ENCODE measurements at regions not wholly inside any gene's neighbourhood (a gene's known extent, or its start where the extent isn't known, plus 50 kb on each side); places are given as distances from the start of the nearest gene placed in this dataset.

DNA sequence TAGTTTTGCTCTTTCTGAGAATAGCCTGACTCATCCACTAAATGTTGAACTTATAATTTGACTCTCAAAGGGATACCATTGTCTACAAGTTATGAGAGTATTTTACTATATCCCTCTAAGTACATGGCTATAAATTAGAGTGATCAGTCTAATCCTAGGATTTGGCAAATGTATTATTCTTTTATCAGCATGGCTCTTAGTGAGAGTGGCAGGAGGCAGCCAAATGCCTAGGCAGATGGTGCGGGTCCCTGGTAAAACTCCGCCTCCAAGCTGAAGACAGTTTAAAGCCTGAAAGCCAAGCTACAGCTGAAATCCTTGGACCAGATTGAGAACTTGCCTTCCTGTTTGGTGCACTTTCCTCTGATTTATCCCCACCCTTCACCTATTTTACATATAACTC is 631.8 kb downstream of the SQOR start:
- DNase-seq = no peak

DNA sequence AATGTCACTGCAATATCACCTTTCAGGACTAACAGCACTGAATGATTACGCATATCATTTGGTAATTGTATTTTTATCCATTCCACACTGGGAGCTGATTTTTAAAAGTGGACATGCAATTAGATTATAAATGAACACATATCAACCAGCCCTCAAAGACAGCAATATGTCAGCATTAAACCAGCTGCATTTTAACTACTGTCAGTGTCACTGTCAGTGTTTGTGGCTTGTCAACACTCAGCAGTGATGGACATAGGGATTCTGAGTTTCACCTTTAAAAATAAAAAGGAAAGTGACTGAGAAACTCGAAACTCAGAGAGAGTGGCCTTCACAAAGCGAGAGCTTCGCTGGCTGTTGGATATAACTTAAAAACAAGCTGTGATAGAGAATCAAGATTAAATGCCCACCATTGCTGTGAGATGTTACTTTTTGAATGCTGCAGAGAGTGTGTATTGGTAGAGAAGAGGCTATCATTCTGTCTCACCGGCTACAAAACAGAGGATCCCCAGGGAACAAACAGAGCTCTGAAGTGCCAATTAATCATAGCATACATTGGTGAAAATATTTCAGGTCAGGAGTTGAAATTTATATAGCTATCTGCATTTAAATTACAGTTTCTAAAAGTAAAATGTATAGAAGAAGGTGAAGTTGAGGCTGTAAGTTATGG is 635.8 kb downstream of the SQOR start:
- no peak for DNase-seq

DNA sequence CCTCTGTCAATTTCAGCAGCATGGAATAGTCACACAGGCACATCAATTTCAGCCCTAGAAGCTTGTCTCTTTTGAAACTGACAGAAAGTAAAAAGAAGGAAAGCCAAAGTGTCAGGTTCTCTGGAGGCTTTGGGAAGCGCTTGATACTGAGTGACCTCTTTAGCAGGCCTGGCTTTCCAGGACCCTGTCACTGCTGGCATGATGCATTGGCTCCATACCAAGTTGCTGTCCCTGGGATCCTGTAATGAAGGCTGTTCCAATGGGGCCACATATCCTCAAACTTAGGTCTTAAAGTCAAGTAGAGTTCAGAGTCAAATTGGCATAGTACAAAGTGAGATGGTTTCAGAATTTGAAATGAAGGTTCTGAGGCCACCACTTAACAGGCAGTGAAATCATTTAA is 640.9 kb downstream of the SQOR start:
- DNase-seq = no peak

DNA sequence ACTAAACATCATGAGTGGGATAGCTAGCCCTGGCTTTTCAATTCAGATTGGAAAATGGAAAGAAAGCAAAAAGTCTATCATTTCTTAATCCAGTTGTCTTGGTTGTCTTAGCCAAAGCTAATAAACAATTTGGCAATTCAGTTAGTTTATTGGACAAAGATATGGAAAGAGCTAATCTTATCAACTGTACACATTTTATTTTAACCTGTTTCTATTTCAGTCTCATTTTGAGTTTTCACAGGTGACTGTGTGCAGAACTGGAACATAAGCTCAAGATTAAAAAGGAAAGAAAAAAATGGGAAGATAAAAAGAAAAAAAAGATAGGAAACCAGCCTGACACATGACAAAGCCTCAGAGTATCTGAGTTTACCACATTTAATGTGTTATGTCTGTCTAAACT is 642.6 kb downstream of the SQOR start:
- DNase-seq = no peak

DNA sequence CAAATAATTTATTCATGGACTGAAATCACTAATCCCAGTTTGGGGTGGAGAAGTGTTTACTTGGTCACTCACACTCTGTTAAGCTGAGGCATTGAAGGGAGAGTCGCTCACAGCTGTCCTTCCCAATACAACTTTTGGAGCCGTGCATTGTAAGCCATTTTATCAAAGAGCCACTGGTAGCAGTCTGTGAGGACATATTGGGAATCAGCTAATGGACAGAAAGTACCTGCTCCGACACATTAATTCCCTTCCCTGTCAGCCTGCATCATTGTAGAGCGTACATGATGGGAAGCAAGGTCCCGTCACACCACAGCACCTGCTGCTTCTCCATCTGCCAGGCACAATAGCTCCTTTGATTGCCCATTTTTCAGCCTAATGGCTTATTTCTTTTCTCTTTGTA is 643.2 kb downstream of the SQOR start:
- DNase-seq = no peak

DNA sequence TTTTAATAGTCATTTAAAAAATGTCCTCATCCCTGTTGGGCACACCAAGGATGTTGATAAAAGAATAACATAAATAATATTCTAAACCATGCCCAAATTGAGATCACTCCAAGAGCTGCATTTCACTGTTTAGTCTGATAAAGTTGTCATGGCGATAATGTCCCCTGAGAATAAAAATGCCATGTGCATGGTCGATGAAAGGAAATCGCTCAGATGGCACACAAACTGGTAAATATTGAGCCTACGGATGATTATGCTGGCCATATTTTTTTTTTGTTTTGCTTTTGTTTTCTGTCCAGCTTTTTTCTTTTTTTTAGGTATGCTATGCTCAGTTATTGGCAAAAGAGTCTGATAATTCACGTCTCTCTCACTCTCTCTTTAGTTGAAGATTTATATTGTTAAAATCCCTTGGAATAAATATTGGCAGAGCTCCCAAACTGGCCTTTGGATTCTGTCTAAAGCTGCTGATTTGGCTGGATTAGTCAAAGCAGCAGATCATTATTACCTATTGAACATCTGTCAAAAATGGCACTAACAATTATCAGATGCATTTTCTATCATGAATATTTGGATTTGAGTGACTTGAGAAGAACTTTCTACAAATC is 643.8 kb downstream of the SQOR start:
- DNase-seq = peak; percentile 28

DNA sequence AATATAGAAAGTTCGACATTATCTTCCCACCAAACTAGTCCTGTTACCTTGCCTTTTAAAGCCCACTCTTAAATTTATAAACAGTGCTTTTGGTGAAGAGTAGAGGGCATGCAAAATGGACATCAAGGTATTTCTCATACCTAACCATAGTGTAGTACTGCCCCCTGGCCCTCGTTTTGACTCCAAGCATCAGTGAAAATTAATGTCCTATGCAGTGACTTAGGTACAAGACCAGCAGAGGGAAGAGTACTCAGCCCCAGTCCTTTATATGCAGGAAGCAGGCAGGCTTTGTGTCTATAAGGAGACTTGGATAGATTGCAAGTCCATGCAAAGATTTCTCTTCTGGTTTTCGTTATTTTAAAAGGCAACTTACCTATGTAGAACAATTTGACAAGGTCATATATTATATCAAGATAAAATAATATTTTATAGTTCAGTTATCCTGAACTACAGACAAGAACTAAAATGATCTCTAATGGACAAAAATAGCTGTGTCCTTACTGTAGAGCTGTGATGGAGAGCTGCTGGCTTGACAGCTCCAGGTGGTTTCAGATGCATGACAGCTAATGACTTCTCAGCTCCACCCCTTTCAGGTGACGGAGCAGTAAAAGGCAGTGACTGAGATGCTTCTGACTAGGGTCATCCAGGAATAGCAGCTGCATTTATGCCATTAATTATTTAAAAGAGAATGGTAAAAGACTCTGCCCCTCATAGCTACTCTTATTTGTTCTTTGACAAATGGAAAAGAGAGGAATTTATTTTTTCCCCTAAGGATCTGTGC is 646.1 kb downstream of the SQOR start:
- peak; percentile 12 for DNase-seq

DNA sequence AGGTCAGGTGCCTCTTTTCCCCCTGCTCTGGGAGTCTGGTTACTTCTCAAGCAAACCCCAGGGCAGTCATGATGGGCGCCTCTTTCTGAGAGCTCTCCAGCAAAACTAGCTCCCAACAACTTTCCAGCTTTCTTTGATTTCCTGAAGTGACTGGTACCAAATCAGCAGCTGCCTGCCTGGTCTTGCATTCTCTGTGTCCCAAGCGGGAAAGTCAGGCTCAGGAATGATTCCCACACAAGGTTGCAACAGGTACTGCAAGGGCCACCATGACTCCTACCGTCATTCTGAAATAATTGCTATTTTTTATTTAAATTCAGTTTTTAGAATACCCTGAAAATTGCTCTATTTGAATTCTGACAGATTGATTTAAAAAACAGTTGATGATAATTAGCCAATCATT is 658.7 kb downstream of the SQOR start:
- no peak for DNase-seq

DNA sequence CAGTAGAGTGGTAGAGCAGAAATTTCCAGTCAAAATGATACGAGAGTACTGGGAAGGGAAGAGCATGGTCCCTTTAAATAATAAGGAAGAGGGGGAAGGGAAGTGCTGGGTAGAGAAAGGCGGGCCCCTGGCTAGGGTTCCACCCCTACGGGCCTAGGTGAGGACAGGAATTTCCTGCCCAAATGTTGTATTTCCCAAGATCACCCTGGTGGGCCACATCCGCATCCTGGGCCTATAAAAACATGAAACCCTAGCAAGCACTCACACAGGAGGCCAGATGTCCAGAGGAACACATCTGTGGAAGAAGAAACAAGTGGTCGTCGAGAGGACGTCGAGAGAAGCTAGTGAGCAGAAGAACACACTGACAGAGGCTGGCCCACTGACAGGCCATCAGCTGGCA is 661.2 kb downstream of the SQOR start:
- DNase-seq = no peak

DNA sequence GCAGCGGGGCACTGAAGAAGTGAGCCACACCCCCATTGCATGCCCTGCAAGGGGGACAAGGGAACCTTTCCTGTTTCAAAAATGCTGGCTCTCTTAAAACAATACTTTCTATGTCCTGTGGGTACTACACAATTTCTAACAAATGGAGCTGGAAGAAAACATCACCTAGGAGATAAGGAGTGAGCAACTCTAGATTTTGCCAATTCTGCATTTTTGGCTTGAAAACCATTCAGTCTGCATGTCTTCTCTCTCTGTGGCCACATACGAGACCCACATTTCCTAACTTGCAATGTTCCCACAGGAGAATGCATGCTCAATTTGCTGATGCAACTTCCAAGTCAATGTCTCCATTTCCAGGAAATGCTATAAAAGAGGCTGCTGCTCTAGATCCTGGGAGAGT is 662.0 kb downstream of the SQOR start:
- no peak for DNase-seq

DNA sequence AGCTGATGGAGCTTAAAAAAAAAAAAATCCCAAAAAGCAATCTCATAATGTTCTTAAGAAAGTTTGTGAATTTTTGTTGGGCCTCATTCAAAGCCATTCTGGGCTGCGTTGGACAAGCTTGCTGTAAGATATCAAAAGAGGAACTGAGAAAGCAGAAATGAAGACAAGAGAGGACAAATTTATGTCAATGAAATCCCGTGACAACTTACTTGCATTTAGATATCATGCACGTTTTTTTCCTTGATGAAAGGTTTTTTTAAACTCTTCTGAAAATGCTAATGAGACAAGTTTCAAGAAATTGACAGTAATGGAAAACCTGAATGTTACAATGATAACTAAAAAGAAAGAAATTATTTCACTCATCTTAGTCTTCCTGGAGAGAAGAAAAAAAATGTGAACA is 662.9 kb downstream of the SQOR start:
- no peak for DNase-seq

DNA sequence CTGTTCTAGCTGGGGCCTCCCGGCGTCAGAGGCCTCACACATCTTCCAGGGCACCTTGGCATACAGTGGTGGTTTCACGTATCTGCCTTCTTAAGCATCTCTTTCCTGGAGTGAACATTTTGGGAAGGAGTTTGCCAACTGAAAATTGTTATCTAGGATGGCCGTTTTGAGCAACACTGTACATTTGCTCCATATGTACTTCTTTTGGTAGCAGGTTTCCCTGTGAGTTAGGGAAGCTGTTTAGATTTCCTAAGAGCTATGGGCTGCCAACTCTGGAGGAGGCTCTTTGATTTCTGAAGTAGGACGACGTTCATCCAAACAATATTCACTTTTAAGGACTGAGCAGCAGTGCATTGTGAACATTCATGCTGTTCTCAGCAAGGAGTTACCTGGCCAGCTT is 665.9 kb downstream of the SQOR start:
- no peak for DNase-seq

DNA sequence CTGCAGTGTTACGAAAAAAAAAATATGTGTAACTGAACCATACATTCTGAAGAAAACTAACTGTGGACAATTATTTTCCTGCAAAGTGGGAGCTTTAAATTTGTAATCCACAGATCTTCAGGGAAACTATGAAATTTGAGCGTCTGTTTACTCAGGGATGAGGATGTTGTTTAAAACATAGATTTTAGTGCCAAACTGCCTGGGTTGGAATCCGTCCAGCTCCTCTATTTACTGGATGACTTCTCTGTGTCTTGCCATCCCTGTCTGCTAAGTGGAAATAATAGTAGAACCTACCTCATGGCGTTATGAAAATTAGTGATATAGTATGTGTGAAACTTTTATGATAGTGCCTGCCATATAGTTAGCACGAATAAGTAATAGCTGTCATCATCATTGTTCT is 666.5 kb downstream of the SQOR start:
- DNase-seq = no peak

DNA sequence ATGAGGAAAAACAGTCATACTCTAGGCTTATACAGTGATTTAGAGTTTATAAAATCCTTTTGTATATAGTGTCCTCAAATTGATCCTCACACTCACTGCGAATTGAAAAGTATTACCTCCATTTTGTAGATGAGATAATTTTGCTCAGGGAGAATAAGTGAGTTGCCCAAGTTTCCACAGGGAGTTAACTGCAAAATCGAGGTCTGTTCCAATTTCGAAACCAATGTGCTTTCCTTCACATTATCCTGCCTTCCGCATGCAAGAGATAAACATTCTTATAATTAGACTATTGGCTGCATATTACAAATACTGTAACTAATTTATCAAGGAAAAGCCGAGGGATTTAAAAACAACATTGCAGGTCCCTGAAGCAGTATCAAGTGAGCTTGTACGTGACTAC is 667.0 kb downstream of the SQOR start:
- DNase-seq = no peak

DNA sequence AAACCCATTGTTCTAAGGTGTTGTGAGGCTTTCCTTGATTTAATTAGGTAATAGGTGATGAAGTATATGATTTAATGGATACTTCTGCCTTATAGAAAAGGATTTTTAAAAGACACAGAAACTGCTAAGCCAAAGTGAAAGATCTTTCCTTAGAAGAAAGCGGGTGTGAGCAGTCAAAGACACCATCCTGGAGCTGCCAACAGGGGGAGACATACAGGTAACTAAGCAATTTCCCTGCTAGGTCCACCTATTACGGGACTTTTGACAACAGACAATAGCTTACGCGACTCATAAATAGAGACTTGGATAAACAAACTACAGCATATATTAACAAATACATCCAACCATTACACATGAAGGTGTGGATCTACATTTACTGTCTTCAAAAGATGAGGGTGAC is 669.5 kb downstream of the SQOR start:
- DNase-seq = no peak

DNA sequence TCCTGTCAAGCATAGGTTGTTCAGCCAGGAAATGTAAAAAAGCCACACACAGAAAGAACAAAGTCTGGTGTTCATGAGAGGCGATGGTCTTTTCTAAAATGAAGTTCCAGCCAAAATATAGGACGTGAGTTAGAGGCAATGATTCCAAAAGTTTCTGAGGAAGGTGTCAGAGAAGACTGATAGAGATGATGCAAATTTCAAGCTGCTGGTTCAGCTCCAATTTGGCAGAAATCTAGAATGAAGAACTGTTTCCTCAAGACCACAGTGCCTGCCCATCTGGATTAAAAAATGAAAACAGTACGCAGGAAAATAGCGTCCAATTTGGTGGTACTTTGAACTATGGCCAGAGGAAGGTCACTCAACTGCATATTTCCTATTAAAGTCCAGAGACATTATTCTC is 672.9 kb downstream of the SQOR start:
- DNase-seq = no peak

DNA sequence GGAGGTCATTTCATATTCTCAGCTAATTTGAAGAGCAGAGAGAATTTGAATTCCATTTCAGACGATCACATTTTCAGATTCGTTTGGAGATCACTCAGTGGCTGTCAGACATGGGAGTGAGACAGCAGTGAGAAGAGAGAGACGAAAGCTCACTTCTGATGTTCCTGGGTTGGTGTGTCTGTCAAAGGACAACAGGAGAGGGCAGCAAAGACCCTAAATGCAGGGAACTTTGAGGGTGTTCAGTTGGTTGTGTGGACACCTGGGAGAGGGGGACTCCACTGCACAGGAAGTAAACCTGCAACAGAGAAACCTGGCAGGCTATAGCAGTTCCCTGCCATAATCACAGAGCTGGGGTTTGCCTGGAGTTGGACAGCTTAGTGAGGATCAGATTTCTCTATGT is 675.1 kb downstream of the SQOR start:
- DNase-seq = no peak

DNA sequence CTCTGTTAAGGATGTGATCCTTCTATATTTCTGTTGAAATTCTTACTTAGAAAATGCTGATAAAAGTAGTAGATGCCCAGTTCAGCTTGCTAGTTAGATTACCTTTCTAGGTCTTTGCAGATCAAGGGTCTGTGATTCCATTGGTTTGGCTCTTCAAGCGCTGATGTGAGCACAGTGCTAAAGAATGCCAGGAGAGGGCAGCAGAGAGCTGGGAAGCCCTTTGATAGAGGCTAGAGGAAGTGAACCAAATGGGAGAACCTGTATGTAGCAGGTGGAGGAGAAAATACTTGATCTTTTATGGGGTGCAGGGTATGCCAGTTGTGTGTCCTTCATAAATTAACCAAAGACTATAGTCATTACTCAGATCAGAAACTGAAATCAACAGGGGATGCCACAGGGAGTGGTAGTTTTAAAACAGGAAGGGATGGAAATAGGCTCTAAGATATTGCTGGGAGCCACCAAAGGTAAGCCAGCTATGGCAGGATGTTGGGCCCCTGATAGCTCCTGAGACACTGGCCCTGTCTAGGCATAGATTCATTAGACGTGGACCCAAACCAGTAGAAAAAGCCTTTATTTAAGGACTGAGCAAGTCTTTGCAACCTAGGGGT is 677.4 kb downstream of the SQOR start:
- peak; percentile 31 for DNase-seq

DNA sequence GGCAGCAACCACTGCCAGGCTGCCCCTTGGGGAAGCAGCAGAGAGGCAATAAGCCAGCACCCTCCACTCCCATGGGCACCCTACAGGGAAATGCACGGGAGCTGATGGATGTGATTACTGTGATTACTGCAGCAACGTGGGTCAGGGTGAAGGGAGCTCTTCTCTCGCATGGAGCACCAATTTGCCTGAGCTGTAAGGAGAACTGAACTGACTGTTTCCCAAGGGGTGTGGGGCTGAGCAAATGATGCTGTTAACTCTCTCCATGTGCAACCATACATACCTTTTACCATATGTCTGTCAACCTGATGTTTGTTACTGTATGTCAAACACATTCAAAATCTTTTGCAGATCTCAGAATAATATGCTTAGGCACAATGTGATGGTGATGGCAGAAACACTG is 680.6 kb downstream of the SQOR start:
- no peak for DNase-seq

DNA sequence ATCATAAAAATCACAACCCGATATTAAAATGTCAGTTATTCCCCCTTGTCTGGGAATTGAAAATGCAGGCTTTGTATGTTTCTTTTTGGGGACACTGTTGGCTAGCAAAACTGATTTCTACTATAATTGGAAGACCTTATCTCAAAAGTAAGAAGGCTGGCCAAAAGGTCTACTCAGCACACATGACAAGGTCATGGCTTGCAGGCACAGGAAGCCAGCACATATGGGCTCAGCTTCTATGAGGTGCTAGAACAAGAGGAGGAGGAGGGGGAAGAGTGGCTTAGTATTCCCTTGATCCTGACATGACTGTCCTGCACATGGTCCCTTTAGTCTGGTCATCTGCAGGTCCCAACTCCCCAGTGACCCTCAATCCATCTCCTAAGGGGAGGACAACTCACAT is 681.2 kb downstream of the SQOR start:
- no peak for DNase-seq

DNA sequence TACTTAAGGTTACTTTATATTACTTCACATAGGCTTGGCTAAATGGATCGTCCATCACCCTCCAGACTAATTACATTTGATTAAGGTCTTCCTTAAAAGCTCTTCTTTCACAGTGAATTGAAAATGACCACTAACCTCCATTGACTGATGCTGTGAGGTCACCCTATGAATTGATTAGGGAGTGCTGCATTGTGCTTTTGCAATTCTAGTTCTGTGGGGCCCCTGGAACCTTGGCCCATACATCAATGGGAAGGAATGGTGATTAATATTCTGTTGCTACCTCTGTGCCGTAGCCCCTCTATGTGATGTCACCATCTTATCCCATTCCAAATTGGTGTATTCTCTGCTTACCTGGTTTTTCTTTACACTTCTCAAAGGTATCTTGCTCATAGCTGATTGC is 682.2 kb downstream of the SQOR start:
- no peak for DNase-seq

DNA sequence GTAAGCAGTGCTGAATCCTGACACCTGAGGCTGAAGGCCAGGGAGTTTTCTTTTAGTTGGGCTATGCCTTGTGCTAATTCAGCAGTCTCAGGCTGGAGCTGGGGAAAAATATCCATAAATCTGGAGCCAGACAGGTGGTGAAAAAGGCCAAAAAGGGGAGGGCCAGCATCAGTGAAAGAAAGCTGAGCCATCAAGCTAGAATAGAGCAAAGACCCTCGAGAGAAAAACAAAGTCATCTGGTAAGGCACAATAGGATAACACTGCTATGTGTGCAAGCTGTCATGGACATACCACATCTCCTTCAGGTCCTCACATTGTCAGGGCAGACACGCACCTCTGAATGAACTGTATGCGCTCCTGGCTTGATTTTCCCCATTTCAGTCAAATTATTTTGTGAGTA is 687.9 kb downstream of the SQOR start:
- DNase-seq = no peak

DNA sequence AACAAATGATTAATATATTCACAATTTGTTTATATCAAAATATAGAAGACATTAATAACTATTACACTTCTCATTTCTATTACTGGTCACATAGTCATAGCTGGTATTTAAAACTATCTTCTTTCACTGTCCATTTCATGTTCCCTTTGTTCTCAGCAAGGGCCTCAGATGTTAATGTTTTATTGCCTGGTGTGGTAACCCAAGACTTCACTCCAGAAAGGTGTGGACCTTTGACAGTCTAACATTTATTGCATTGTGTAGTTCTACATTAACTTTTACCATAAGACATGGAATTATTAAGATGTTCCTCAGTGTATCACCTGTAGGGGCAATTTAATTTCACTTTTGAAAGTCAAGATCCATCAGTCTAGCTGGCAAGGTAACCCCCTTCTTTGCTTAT is 691.3 kb downstream of the SQOR start:
- DNase-seq = no peak

DNA sequence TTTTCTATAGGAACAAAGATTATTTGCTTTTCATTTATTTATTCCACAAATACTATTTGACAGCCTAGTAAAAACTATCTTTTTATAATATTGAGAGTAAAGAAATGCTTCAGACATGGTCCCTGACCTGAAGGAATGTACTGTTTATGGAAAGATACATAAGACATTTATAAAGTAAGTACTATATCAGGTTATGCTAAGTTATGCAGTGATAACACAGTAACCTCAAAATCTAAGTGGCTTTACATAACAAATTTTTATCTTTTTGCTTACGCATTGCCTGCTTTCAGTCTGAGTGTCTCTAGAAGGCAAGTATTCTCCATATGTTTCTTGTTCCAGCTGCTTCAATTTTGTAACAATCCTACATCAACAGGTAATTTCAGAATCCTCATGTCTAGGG is 694.0 kb downstream of the SQOR start:
- no peak for DNase-seq
